HG02798 (cell line): ENCODE measurements at regions not wholly inside any gene's neighbourhood (a gene's known extent, or its start where the extent isn't known, plus 50 kb on each side); places are given as distances from the start of the nearest gene placed in this dataset.

ENCODE experiments used
- ATAC-seq: cut with Tn5 transposase; IDR thresholded peaks from one replicate; pipeline ENCODE4 v1.9.1; 2021; ENCODE audit warnings: mild to moderate bottlenecking; ENCODE audit not compliant: unreplicated experiment, poor library complexity

GRCh38 chr17:33509331-33509730, 216.2 kb upstream of the ASIC2 start:
- no peak for ATAC-seq

GRCh38 chr17:33511670-33512069, 218.6 kb upstream of the ASIC2 start:
- ATAC-seq = no peak

- no peak for ATAC-seq
Measured at GRCh38 chr17:33512113-33512512, 219.0 kb upstream of the ASIC2 start.

GRCh38 chr17:33513769-33514168, 220.7 kb upstream of the ASIC2 start:
- ATAC-seq = no peak

- no peak for ATAC-seq
Measured at GRCh38 chr17:33514369-33514768, 221.3 kb upstream of the ASIC2 start.

GRCh38 chr17:33515974-33516373, 222.9 kb upstream of the ASIC2 start:
- ATAC-seq = no peak

GRCh38 chr17:33516645-33517044, 223.6 kb upstream of the ASIC2 start:
- no peak for ATAC-seq

GRCh38 chr17:33517746-33518145, 224.7 kb upstream of the ASIC2 start:
- ATAC-seq = no peak

- no peak for ATAC-seq
Measured at GRCh38 chr17:33519692-33520091, 226.6 kb upstream of the ASIC2 start.

- ATAC-seq = no peak
Measured at GRCh38 chr17:33520426-33521330, 227.6 kb upstream of the ASIC2 start.

- no peak for ATAC-seq
Measured at GRCh38 chr17:33521784-33522183, 228.7 kb upstream of the ASIC2 start.

- no peak for ATAC-seq
Measured at GRCh38 chr17:33522623-33523022, 229.5 kb upstream of the ASIC2 start.

- no peak for ATAC-seq
Measured at GRCh38 chr17:33523577-33523981, 230.5 kb upstream of the ASIC2 start.

GRCh38 chr17:33525186-33525585, 232.1 kb upstream of the ASIC2 start:
- ATAC-seq = no peak

GRCh38 chr17:33526717-33527116, 233.6 kb upstream of the ASIC2 start:
- ATAC-seq = no peak

GRCh38 chr17:33527290-33527689, 234.2 kb upstream of the ASIC2 start:
- no peak for ATAC-seq

- no peak for ATAC-seq
Measured at GRCh38 chr17:33528846-33529245, 235.8 kb upstream of the ASIC2 start.

- ATAC-seq = no peak
Measured at GRCh38 chr17:33529816-33530215, 236.7 kb upstream of the ASIC2 start.

- no peak for ATAC-seq
Measured at GRCh38 chr17:33531311-33531710, 238.2 kb upstream of the ASIC2 start.

GRCh38 chr17:33534087-33534486, 241.0 kb upstream of the ASIC2 start:
- ATAC-seq = no peak

GRCh38 chr17:33545124-33545523, 252.0 kb upstream of the ASIC2 start:
- no peak for ATAC-seq

- ATAC-seq = no peak
Measured at GRCh38 chr17:33550261-33550660, 257.2 kb upstream of the ASIC2 start.
